ENCODE measurements at regions not wholly inside any gene's neighbourhood (a gene's known extent, or its start where the extent isn't known, plus 50 kb on each side); places are given as distances from the start of the nearest gene placed in this dataset.

DNA sequence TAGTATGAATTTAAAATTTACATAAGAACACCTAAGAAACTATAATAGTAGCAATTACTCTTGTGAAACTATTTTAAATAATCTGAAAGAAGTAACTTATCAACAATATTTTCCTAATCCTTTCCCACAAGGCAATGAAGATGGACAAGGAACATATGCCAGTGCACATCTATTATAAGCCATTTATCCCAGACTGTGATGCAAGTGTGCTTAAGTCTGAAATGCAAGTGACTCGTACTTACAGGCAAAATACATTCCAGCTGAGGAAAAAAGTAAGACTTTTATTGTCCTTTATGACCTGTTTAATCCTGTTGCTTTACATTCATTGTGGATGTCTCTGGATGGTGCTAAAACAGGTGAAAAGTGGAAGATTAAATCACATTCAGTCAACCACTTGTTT, 709.4 kb downstream of the ZNF385D start:
- CTCF ChIA-PET, result no interaction called here
- Histone ChIP-seq H3K9me3 (replicated peaks; ENCODE audit: control insufficient read depth, insufficient read depth, low read length) (no peaks in the 10 kb centered on the region), H3K4me2 (ENCODE audit: control insufficient read depth, insufficient read depth) (no peak overlapping the region), H3K36me3 (ENCODE audit: control insufficient read depth in 2 of 2, insufficient read depth in 2 of 2, low read length in 1 of 2) (no peaks in the 10 kb centered on the region), H3K4me3 (no peak overlapping the region), H3K27me3 (replicated peaks in 1 of 2; ENCODE audit: control insufficient read depth in 2 of 2, insufficient read depth in 2 of 2, low read length in 1 of 2) (no peaks in the 10 kb centered on the region), H3K4me1 (ENCODE audit: control insufficient read depth, insufficient read depth, low read length) (no peaks in the 10 kb centered on the region), H2AFZ (ENCODE audit: control insufficient read depth, low read depth, low read length) (no peak overlapping the region), H3K27ac (ENCODE audit: control insufficient read depth, insufficient read depth) (no peak overlapping the region), H3K79me2 (ENCODE audit: control insufficient read depth, insufficient read depth, low read length) (no peaks in the 10 kb centered on the region), H4K20me1 (ENCODE audit: control insufficient read depth, insufficient read depth) (no peaks in the 10 kb centered on the region), H3K9ac (ENCODE audit: control insufficient read depth, insufficient read depth, low read length) (no peak overlapping the region)
- no peak for FAIRE-seq
- POLR2A ChIA-PET, result no interaction called here
- intact Hi-C loops (cut with micrococcal nuclease; ENCODE audit: unreplicated experiment) (no loop called here), in situ Hi-C loops (cut with MboI) (no loop called here)
- SMC1A ChIA-PET (ENCODE audit: uncharacterized antibody, unreplicated experiment), result interaction anchor here (0.8 kb wide), 1 partner anchor 13 kb away, joined by 3 read pairs; no protein-coding TSS in a partner anchor
- TF ChIP-seq YBX1 (IDR thresholded peaks at IDR 0.05), result no peak
- TF ChIP-seq, protein P1, sequence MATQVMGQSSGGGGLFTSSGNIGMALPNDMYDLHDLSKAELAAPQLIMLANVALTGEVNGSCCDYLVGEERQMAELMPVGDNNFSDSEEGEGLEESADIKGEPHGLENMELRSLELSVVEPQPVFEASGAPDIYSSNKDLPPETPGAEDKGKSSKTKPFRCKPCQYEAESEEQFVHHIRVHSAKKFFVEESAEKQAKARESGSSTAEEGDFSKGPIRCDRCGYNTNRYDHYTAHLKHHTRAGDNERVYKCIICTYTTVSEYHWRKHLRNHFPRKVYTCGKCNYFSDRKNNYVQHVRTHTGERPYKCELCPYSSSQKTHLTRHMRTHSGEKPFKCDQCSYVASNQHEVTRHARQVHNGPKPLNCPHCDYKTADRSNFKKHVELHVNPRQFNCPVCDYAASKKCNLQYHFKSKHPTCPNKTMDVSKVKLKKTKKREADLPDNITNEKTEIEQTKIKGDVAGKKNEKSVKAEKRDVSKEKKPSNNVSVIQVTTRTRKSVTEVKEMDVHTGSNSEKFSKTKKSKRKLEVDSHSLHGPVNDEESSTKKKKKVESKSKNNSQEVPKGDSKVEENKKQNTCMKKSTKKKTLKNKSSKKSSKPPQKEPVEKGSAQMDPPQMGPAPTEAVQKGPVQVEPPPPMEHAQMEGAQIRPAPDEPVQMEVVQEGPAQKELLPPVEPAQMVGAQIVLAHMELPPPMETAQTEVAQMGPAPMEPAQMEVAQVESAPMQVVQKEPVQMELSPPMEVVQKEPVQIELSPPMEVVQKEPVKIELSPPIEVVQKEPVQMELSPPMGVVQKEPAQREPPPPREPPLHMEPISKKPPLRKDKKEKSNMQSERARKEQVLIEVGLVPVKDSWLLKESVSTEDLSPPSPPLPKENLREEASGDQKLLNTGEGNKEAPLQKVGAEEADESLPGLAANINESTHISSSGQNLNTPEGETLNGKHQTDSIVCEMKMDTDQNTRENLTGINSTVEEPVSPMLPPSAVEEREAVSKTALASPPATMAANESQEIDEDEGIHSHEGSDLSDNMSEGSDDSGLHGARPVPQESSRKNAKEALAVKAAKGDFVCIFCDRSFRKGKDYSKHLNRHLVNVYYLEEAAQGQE (IDR thresholded peaks at IDR 0.05; ENCODE audit: low read depth, low read length), result no peak
- no peak for TF ChIP-seq IKZF2 (IDR thresholded peaks at IDR 0.05)
- TF ChIP-seq, protein P2, sequence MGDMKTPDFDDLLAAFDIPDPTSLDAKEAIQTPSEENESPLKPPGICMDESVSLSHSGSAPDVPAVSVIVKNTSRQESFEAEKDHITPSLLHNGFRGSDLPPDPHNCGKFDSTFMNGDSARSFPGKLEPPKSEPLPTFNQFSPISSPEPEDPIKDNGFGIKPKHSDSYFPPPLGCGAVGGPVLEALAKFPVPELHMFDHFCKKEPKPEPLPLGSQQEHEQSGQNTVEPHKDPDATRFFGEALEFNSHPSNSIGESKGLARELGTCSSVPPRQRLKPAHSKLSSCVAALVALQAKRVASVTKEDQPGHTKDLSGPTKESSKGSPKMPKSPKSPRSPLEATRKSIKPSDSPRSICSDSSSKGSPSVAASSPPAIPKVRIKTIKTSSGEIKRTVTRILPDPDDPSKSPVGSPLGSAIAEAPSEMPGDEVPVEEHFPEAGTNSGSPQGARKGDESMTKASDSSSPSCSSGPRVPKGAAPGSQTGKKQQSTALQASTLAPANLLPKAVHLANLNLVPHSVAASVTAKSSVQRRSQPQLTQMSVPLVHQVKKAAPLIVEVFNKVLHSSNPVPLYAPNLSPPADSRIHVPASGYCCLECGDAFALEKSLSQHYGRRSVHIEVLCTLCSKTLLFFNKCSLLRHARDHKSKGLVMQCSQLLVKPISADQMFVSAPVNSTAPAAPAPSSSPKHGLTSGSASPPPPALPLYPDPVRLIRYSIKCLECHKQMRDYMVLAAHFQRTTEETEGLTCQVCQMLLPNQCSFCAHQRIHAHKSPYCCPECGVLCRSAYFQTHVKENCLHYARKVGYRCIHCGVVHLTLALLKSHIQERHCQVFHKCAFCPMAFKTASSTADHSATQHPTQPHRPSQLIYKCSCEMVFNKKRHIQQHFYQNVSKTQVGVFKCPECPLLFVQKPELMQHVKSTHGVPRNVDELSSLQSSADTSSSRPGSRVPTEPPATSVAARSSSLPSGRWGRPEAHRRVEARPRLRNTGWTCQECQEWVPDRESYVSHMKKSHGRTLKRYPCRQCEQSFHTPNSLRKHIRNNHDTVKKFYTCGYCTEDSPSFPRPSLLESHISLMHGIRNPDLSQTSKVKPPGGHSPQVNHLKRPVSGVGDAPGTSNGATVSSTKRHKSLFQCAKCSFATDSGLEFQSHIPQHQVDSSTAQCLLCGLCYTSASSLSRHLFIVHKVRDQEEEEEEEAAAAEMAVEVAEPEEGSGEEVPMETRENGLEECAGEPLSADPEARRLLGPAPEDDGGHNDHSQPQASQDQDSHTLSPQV (IDR thresholded peaks at IDR 0.05), result no peak
- TF ChIP-seq SMAD1 (IDR thresholded peaks at IDR 0.05; ENCODE audit: low read depth, partially characterized antibody), result no peak
- TF ChIP-seq RFX5 (IDR thresholded peaks at IDR 0.05; ENCODE audit: low read depth, low read length), result no peak
- no peak for TF ChIP-seq PML (IDR thresholded peaks at IDR 0.05; ENCODE audit: low read length)
- no peak for TF ChIP-seq MYB (IDR thresholded peaks at IDR 0.05; ENCODE audit: borderline replicate concordance, low read depth, low read length)
- TF ChIP-seq FOS (IDR thresholded peaks at IDR 0.05; ENCODE audit: borderline replicate concordance, extremely low read depth, insufficient read length), result no peak
- TF ChIP-seq TCF3 (IDR thresholded peaks at IDR 0.05; ENCODE audit: borderline replicate concordance, insufficient read depth, low read depth, low read length), result no peak
- no peak for TF ChIP-seq TBL1XR1 (IDR thresholded peaks at IDR 0.05; ENCODE audit: low read depth, low read length)
- no peak for TF ChIP-seq ZNF384 (IDR thresholded peaks at IDR 0.05; ENCODE audit: borderline replicate concordance, low read depth, low read length)
- TF ChIP-seq SIX5 (IDR thresholded peaks at IDR 0.05; ENCODE audit: low read depth, low read length, severe bottlenecking), result no peak
- no peak for TF ChIP-seq MYC (IDR thresholded peaks at IDR 0.05; ENCODE audit: insufficient read depth, insufficient read length, insufficient replicate concordance, low read length, severe bottlenecking)
- no peak for TF ChIP-seq EGR1 (IDR thresholded peaks at IDR 0.05; ENCODE audit: borderline replicate concordance in 1 of 2, low read depth in 2 of 2, low read length in 2 of 2)
- no peak for TF ChIP-seq BRCA1 (IDR thresholded peaks at IDR 0.05; ENCODE audit: low read depth, low read length)
- no peak for TF ChIP-seq POLR2A (IDR thresholded peaks at IDR 0.05; ENCODE audit: low read depth, low read length)
- no peak for TF ChIP-seq SMARCA5 (IDR thresholded peaks at IDR 0.05)
- BruUV-seq (replicated peaks), result no TSS peak
- no peak for ATAC-seq
- RAD21 ChIA-PET (ENCODE audit: unreplicated experiment), result no interaction called here
- no peak for DNase-seq (ENCODE audit: low read depth, low spot score)
- 0% methylated on average over 1 of the region's 1 CpG for WGBS (ENCODE audit: insufficient coverage, insufficient replicate concordance, low lambda C conversion rate, missing lambda C conversion rate)
